Epithelial cell of proximal tubule (primary cell): ENCODE measurements at regions not wholly inside any gene's neighbourhood (a gene's known extent, or its start where the extent isn't known, plus 50 kb on each side); places are given as distances from the start of the nearest gene placed in this dataset.

Experiments used
- DNase-seq: peaks from one replicate; pipeline ENCODE4 v3.0.0-alpha.2; 2011; ENCODE audit warnings: low read depth
- H3K4me3 ChIP-seq: 2 replicates; pipeline ENCODE4 v1.5.1; 2011; ENCODE audit warnings: low read depth, mild to moderate bottlenecking, low read length
- CTCF ChIP-seq: conservative IDR thresholded peaks from 2 replicates; pipeline ENCODE4 v1.5.1; 2012; ENCODE audit warnings: low read depth, mild to moderate bottlenecking, low read length

GRCh38 chr13:21901811-21902708, 231.2 kb downstream of the FGF9 start:
- TF ChIP-seq CTCF: no peak
- no peak overlapping the region for H3K4me3 ChIP-seq
- no peak for DNase-seq

- TF ChIP-seq CTCF: no peak
- DNase-seq: no peak
- H3K4me3 ChIP-seq: no peak overlapping the region
Measured at GRCh38 chr13:21902709-21903098, 231.8 kb downstream of the FGF9 start.

GRCh38 chr13:21905486-21905885, 234.6 kb downstream of the FGF9 start:
- no peak for TF ChIP-seq CTCF
- H3K4me3 ChIP-seq: no peak overlapping the region
- no peak for DNase-seq

GRCh38 chr13:21909331-21909730, 238.5 kb downstream of the FGF9 start:
- no peak for DNase-seq
- H3K4me3 ChIP-seq: no peak overlapping the region
- TF ChIP-seq CTCF: no peak

- DNase-seq: no peak
- no peak for TF ChIP-seq CTCF
- no peak overlapping the region for H3K4me3 ChIP-seq
Measured at GRCh38 chr13:21910546-21910945, 239.7 kb downstream of the FGF9 start.

GRCh38 chr13:21911646-21912298, 240.9 kb downstream of the FGF9 start:
- no peak overlapping the region for H3K4me3 ChIP-seq
- no peak for DNase-seq

More at GRCh38 chr13:21911646-21912298, 240.9 kb downstream of the FGF9 start:
- no peak for TF ChIP-seq CTCF
